ENCODE measurements at regions not wholly inside any gene's neighbourhood (a gene's known extent, or its start where the extent isn't known, plus 50 kb on each side); places are given as distances from the start of the nearest gene placed in this dataset.

GRCh38 chr2:58669998-58670397 lies 428.9 kb upstream of the FANCL start:
- DNase-seq = no peak

DNA sequence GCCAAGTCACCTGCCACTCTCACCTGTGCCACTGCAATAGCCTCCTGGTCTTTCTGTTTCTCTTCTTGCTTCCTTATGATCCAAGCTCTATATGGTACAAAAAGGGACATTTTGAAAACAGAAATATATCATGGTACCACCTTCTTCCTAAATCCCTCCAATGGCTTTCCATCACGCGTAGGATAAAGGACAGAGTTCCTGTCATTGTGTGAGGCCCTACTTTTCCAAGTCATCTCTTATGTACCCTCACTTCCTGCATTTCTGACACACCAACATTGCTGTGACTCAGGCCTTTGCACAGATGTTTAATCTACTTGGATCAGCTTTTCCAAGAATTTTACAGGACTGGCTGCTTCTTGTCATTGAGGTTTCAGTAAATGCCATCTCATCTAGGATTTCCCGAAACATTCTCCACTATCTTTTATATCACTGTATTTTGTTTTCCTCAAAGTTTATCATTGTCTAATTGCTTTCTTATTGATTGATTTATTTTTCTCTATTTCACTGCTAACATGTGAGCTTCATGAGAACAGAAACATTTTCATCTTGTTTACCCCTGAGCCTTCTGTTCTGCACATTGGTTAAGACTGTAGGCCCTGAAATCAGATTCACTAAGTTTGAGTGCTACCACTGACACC lies 426.1 kb upstream of the FANCL start:
- no peak for DNase-seq

- no peak for DNase-seq
These were observed 425.3 kb upstream of the FANCL start for GRCh38 chr2:58666323-58666970.

- no peak for DNase-seq
These were observed 424.0 kb upstream of the FANCL start for GRCh38 chr2:58665154-58665553.

- no peak for DNase-seq
These were observed 423.5 kb upstream of the FANCL start for GRCh38 chr2:58664523-58665151.

DNA sequence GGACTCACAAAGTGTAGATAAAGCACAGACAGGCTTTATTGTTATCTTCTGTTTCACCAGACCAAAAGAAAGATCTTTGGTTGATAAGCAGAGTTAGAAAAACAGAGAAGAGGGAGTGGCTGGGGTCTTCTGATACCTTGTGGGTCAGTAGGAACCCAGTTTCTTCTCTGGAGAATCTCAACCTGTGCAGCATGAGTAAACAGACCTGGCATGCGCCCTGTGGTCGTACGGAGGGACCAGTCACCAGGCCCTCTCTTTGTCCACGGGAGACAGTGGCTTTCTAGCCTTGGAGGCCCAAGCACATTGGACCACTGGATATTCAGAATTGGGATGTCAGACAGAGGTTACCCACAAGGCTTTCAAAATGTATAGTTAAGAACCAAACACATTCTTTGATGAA lies 418.9 kb upstream of the FANCL start:
- no peak for DNase-seq

GRCh38 chr2:58655152-58655551 lies 414.0 kb upstream of the FANCL start:
- DNase-seq = no peak

GRCh38 chr2:58651930-58652329 lies 410.8 kb upstream of the FANCL start:
- no peak for DNase-seq

DNA sequence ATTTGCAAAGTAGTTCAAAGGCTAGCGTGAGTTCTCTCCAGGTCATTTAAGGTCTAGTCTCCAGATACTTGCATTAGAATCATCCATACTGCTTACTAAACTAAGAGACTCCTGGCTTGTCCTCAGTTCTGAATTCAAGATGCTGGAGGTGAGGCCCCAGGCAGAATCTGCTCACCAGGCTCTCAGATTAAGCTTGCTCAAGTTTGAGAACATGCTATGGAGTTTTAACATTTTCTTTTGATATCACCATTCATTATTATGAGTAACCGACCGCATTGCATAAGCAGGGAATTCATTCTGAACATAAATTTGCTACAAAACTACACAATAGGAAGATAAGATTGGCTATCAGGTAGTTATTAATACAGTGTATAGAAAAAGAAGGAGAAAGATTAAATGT lies 409.7 kb upstream of the FANCL start:
- no peak for DNase-seq

GRCh38 chr2:58649756-58650155 lies 408.6 kb upstream of the FANCL start:
- no peak for DNase-seq

DNA sequence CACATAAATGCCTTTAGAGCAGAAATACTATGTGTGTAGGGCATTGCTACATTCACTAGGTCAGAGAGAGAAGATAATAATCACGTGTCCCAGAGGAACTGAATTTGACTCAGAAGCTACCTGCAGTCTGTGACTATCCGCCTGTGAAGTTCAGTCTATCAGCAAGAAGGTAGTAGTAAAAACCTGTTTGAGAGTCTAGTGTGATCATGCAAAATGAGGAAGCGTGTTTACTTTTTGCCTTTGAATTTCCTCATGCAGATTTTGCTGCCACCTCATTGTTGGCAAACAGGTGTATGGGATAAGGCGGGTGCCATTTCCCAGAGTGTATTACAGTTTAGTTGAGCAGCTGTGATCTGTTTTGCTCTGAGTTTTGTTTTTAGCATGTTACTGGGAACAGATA lies 403.9 kb upstream of the FANCL start:
- no peak for DNase-seq

GRCh38 chr2:58644451-58644850 lies 403.3 kb upstream of the FANCL start:
- DNase-seq = no peak

- DNase-seq = no peak
These were observed 399.9 kb upstream of the FANCL start for GRCh38 chr2:58641001-58641400.

- DNase-seq = no peak
These were observed 398.9 kb upstream of the FANCL start for GRCh38 chr2:58640042-58640441.

GRCh38 chr2:58638256-58638805 lies 397.2 kb upstream of the FANCL start:
- DNase-seq = no peak

DNA sequence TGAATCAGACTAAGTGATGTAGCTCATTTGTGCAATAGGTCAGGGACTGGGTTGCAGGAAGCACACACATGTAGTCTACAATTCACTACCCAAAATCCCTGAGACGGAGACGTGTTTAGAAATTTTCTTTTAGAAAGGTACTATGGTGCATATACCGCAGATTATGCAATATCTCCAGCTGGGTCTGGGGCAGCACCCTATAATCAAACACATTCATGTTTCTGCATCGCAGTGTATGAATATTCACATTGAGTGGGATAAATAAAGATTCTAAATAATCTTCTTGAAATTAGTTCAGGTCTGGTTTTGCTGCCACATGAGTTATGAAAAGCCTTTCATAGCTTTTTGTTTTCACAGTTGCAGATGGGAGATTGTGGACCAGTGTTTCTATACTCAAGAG lies 395.7 kb upstream of the FANCL start:
- DNase-seq = no peak

GRCh38 chr2:58635801-58636375 lies 394.8 kb upstream of the FANCL start:
- no peak for DNase-seq

DNA sequence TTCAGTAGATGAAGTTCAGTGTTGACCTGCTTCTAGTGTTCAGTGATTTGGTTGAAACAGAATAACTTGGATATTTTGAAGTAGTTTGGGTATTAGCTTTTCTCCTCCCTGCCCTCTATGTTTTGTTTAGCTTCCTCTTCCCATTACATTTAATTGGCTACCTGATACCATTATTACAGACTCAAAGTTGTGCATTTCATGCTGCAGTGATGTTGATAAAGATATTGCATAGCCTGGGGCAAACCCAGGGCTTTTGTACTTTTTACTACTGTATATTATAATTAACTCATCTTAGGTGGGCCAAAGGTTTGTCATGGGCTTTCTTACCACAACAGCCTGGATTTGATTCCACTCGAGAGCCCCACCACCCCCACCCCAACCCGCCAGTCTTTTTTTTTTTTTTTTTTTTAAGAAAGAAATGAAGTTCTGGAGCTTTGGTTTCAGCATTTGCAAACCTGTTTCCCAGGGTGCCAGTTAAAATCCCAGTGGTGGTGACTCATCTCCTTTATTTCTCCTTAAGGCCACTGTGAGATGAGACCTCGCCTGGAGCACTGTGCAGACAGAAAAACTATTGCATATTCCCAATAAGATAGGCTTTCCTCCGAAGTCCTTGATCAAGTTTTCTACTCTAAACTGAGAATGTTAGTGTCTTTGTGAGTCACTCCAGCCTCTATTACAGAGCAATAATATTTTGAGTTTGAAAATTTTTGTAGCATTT lies 393.7 kb upstream of the FANCL start:
- DNase-seq = peak; percentile 5

DNA sequence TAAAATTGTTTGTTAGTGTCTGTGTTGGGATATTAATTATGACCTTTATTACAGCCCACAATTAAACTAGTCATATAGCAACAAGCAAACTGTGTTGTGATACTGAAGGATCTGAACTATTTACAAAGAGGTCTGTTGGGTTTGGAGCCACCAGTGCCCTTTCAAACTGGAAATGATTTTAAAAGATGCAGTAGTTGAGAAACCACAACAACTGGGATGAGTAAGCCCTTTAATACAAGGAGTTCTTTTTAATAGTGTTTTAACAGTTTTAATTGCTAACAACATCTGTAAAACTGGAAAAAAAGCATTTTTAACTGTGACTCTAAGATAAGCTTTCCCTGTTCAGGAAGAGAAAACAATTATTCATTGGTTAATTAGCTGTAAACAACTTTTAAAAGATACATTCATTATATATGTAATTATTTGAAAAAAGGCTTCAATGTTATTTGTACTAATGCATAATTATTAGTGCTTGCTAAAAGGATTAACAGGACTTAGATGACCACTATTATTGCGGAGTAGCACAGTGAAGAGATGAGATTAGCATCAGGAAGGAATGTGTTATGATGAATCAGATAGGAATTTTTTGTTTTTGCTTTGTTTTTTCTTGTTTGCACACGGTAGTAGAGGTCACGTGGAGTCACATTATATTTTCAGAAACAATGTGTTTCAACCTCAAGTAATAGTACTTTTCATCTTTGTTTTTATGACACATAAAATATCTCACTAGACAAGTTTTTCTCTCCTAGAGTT lies 392.7 kb upstream of the FANCL start:
- DNase-seq = no peak

DNA sequence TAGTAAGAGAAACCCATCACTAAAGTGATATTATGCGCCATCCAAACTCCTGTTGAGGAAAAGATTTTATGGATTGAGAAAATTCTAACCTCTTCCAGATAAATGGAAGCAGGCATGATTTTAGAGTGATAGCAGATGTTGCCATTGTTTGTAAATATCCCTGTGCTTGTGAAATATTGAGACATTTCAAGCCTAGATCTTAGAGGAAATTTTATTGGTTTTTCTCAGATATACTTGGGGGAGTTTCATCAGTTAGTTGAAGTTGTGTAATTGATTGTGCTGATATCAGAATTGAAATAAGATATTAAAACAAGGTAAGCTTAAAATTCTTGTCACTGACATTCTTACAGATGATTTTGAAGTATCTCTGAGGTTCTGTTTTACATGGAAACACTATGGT lies 390.9 kb upstream of the FANCL start:
- no peak for DNase-seq

GRCh38 chr2:58629545-58630119 lies 388.5 kb upstream of the FANCL start:
- DNase-seq = no peak
